ENCODE measurements at regions not wholly inside any gene's neighbourhood (a gene's known extent, or its start where the extent isn't known, plus 50 kb on each side); places are given as distances from the start of the nearest gene placed in this dataset.

DNA sequence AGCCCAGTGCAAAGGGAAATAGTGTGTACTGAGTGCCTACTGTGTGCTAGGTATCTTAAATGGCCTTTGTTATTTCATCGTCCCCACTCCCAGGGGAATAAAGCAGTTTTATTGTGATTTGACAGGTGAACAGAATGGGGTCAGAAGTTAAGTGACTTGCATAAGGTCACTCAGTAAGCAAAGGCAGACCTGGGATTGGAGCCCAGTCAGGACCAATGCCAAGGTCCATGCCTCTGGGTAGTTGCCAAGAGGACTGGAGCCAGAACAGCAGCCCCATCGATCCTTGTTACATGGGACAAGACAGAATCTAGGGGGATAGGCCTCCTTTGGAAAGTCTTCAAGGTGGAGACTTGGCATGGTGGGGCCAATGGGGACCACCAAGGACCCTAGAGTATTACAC lies 227.4 kb upstream of the PWP1 start:
- H3K79me1 ChIP-seq (ENCODE audit: low read depth, low read length), result peaks cover 3% of the 10 kb centered on the region; the same call in 1 of the 2 replicates
- POLR2A ChIA-PET (ENCODE audit: partially characterized antibody), result no interaction called here
- H3K14ac ChIP-seq (ENCODE audit: insufficient read length), result no peak overlapping the region
- H3K9ac ChIP-seq (replicated peaks in 1 of 4; ENCODE audit: extremely low read depth in 1 of 4, low read depth in 3 of 4, low read length in 3 of 4), result no peak overlapping the region
- no peak overlapping the region for H3K18ac ChIP-seq (ENCODE audit: extremely low read depth, low read length)
- no peak overlapping the region for H3K4me3 ChIP-seq (ENCODE audit: extremely low read depth in 1 of 4, insufficient read depth in 2 of 4, low read depth in 3 of 4, low read length in 4 of 4)
- no peak overlapping the region for H4K8ac ChIP-seq (ENCODE audit: extremely low read depth, insufficient read depth, low read length)
- H2BK20ac ChIP-seq (ENCODE audit: low read length), result no peak overlapping the region
- no peak overlapping the region for H2BK15ac ChIP-seq (ENCODE audit: low read length)
- CTCF ChIA-PET (ENCODE audit: partially characterized antibody), result interaction anchor here (0.8 to 4.1 kb wide), 5 partner anchors 10 to 103 kb away, joined by 3 to 20 read pairs (median 7); no protein-coding TSS in a partner anchor
- no peak overlapping the region for H2BK5ac ChIP-seq (ENCODE audit: low read depth, low read length)
- H4K91ac ChIP-seq (replicated peaks; ENCODE audit: insufficient read length, low read length), result no peak overlapping the region
- H2BK12ac ChIP-seq (ENCODE audit: low read depth, low read length), result no peak overlapping the region
- peaks cover 9% of the 10 kb centered on the region; the same call in 1 of the 2 replicates for H3K23me2 ChIP-seq (ENCODE audit: low read depth, low read length)
- peaks cover 0 to 9% of the 10 kb centered on the region in 2 experiments for H4K20me1 ChIP-seq (replicated peaks in 1 of 2; ENCODE audit: control insufficient read depth in 1 of 2, insufficient read depth in 2 of 2, low read length in 2 of 2)
- no peak overlapping the region for H2AFZ ChIP-seq (ENCODE audit: low read length)
- no peak for DNase-seq (ENCODE audit: low read depth in 1 of 2, low spot score in 2 of 2)
- no peak overlapping the region for H3K4me2 ChIP-seq (ENCODE audit: insufficient read depth in 1 of 2, low read depth in 2 of 2, low read length in 2 of 2)
- peaks cover 0 to 2% (median 0%) of the 10 kb centered on the region in 4 experiments; a peak in 1 of 7 replicates for H3K4me1 ChIP-seq (replicated peaks in 1 of 4; ENCODE audit: control insufficient read depth in 3 of 4, insufficient read depth in 4 of 4, low read length in 3 of 4)
- no peaks in the 10 kb centered on the region for H3K27me3 ChIP-seq (replicated peaks in 1 of 4; ENCODE audit: control insufficient read depth in 3 of 4, extremely low read depth in 1 of 4, insufficient read depth in 3 of 4, low read length in 3 of 4)
- no peak overlapping the region for H2AK5ac ChIP-seq (ENCODE audit: low read depth, low read length)
- 94% methylated on average over 2 of the region's 2 CpGs; no CpG with 5 or more reads in 1 of the 2 experiments for WGBS, 2 experiments (ENCODE audit: extremely low coverage in 1 of 2, insufficient coverage in 1 of 2, insufficient read length in 1 of 2, insufficient replicate concordance in 2 of 2, low coverage in 1 of 2, low lambda C conversion rate in 2 of 2, missing lambda C conversion rate in 1 of 2)
- no peaks in the 10 kb centered on the region for H3K79me2 ChIP-seq (ENCODE audit: control insufficient read depth in 1 of 2, insufficient read depth in 2 of 2, low read length in 2 of 2)
- H3K27ac ChIP-seq (ENCODE audit: low read depth, low read length), result no peak overlapping the region
- no peak overlapping the region for H4K5ac ChIP-seq (ENCODE audit: insufficient read length, low read depth, low read length)
- no peak overlapping the region for H2BK120ac ChIP-seq (replicated peaks; ENCODE audit: low read depth, low read length)
- no peak overlapping the region for H3K23ac ChIP-seq (ENCODE audit: insufficient read length)
- H3K4ac ChIP-seq (replicated peaks; ENCODE audit: insufficient read length, low read depth, low read length), result no peak overlapping the region
- no peaks in the 10 kb centered on the region; a peak in 1 of 8 replicates for H3K36me3 ChIP-seq (ENCODE audit: control insufficient read depth in 2 of 4, insufficient read depth in 4 of 4, low read length in 3 of 4)
- no peak for FAIRE-seq
- H3K56ac ChIP-seq (replicated peaks; ENCODE audit: insufficient read length, low read depth, low read length), result no peak overlapping the region
- no peaks in the 10 kb centered on the region for H3K9me3 ChIP-seq (ENCODE audit: insufficient read depth in 2 of 2, low read depth in 1 of 2, low read length in 1 of 2)
- TF ChIP-seq SP2 (IDR thresholded peaks at IDR 0.05; ENCODE audit: low read length) (no peak), CEBPB (IDR thresholded peaks at IDR 0.05; ENCODE audit: low read depth, low read length) (no peak), SP1 (IDR thresholded peaks at IDR 0.05; ENCODE audit: low read depth, low read length) (no peak), RFX5 (IDR thresholded peaks at IDR 0.05; ENCODE audit: borderline replicate concordance, low read depth, low read length) (no peak), TBP (IDR thresholded peaks at IDR 0.05; ENCODE audit: low read depth, low read length) (no peak), CBX5 (IDR thresholded peaks at IDR 0.05; ENCODE audit: low read depth, low read length) (no peak), TEAD4 (IDR thresholded peaks at IDR 0.05; ENCODE audit: low read depth, low read length) (no peak), FOSL1 (IDR thresholded peaks at IDR 0.05; ENCODE audit: insufficient read depth, low read depth, low read length) (no peak), KDM1A (IDR thresholded peaks at IDR 0.05; ENCODE audit: borderline replicate concordance, low read length) (no peak), CTBP2 (IDR thresholded peaks at IDR 0.05; ENCODE audit: borderline replicate concordance, insufficient read depth, insufficient read length, low read length) (no peak)
- TF ChIP-seq, protein P1, sequence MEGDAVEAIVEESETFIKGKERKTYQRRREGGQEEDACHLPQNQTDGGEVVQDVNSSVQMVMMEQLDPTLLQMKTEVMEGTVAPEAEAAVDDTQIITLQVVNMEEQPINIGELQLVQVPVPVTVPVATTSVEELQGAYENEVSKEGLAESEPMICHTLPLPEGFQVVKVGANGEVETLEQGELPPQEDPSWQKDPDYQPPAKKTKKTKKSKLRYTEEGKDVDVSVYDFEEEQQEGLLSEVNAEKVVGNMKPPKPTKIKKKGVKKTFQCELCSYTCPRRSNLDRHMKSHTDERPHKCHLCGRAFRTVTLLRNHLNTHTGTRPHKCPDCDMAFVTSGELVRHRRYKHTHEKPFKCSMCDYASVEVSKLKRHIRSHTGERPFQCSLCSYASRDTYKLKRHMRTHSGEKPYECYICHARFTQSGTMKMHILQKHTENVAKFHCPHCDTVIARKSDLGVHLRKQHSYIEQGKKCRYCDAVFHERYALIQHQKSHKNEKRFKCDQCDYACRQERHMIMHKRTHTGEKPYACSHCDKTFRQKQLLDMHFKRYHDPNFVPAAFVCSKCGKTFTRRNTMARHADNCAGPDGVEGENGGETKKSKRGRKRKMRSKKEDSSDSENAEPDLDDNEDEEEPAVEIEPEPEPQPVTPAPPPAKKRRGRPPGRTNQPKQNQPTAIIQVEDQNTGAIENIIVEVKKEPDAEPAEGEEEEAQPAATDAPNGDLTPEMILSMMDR (IDR thresholded peaks at IDR 0.05; ENCODE audit: control extremely low read depth in 1 of 3, insufficient read depth in 1 of 3, low read depth in 1 of 3, low read length in 3 of 3), result no peak

All from H1 (cell line).